ENCODE measurements at regions not wholly inside any gene's neighbourhood (a gene's known extent, or its start where the extent isn't known, plus 50 kb on each side); places are given as distances from the start of the nearest gene placed in this dataset.
"Not testable (repeated sequence)": the region's sequence is repeated elsewhere in the genome, so short reads cannot be mapped to it uniquely, and the experiment has no call there.

DNA sequence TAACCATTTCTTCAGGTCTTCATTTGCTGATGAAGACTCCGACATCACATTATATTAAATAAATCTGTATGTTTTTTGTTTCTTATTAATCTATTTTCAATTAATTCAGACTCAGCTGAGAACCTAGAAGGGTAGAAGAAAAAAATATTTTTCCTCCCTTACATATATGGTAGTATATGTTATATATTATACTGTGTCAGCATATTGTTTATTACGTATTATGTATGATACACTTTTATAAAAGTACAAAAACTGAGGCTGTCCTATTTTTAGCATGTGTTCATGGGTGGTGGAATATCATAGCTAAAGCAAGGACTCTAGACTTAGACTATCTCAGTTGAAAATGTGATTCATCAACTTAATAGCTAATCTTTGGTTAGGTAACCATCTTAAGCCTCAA is 149.3 kb downstream of the CENPC start:
- H3K36me3 ChIP-seq = no peaks in the 10 kb centered on the region
- H3K4me3 ChIP-seq = no peak overlapping the region
- no peaks in the 10 kb centered on the region for H3K9me3 ChIP-seq
- 88% methylated on average over 2 of the region's 2 CpGs for WGBS
- intact Hi-C loops (cut with DNase I) = no loop called here
- H3K27me3 ChIP-seq = peaks cover 0 to 11% (median 0%) of the 10 kb centered on the region in 4 donors
- H3K27ac ChIP-seq (replicated peaks in 1 of 4) = no peak overlapping the region
- DNase-seq (ENCODE audit: extremely low spot score) = no peak
- H3K4me1 ChIP-seq = no peaks in the 10 kb centered on the region
- TF ChIP-seq POLR2AphosphoS5 (IDR thresholded peaks at IDR 0.05) (no peak), EP300 (IDR thresholded peaks at IDR 0.05) (no peak), POLR2A (IDR thresholded peaks at IDR 0.05; ENCODE audit: low read depth) (no peak)
- TF ChIP-seq, protein P1, sequence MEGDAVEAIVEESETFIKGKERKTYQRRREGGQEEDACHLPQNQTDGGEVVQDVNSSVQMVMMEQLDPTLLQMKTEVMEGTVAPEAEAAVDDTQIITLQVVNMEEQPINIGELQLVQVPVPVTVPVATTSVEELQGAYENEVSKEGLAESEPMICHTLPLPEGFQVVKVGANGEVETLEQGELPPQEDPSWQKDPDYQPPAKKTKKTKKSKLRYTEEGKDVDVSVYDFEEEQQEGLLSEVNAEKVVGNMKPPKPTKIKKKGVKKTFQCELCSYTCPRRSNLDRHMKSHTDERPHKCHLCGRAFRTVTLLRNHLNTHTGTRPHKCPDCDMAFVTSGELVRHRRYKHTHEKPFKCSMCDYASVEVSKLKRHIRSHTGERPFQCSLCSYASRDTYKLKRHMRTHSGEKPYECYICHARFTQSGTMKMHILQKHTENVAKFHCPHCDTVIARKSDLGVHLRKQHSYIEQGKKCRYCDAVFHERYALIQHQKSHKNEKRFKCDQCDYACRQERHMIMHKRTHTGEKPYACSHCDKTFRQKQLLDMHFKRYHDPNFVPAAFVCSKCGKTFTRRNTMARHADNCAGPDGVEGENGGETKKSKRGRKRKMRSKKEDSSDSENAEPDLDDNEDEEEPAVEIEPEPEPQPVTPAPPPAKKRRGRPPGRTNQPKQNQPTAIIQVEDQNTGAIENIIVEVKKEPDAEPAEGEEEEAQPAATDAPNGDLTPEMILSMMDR (IDR thresholded peaks at IDR 0.05) = no peak

DNA sequence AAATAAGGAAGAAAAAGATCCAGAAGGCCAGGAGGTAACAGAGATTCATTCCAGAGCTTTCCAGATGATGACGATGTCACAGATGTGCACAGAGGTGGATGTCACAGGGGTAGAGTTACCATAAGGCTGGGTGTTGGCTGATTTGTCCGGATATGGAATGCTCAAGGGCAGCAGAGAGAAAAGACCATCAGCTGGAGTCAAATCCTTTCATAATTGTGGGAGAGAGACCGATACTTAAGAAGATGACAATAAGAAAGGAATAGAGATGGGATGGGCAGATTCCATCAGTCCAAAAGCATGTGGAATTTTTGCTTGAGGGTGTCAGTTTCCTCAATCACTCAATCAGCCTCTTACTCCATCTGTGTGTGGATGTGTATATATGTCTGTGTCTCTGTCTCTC is 150.4 kb downstream of the CENPC start:
- TF ChIP-seq POLR2A (IDR thresholded peaks at IDR 0.05; ENCODE audit: low read depth) = no peak
- TF ChIP-seq, protein P1 (IDR thresholded peaks at IDR 0.05) = no peak
- TF ChIP-seq EP300 (IDR thresholded peaks at IDR 0.05) = no peak
- TF ChIP-seq POLR2AphosphoS5 (IDR thresholded peaks at IDR 0.05) = no peak
- no peaks in the 10 kb centered on the region for H3K36me3 ChIP-seq
- no peaks in the 10 kb centered on the region for H3K9me3 ChIP-seq
- H3K27ac ChIP-seq (replicated peaks in 1 of 4) = no peak overlapping the region
- H3K4me3 ChIP-seq = no peak overlapping the region
- no peak for DNase-seq (ENCODE audit: extremely low spot score)
- H3K4me1 ChIP-seq = no peaks in the 10 kb centered on the region
- H3K27me3 ChIP-seq = peaks cover 0 to 11% (median 0%) of the 10 kb centered on the region in 4 donors
- 74% methylated on average over 3 of the region's 3 CpGs for WGBS
- intact Hi-C loops (cut with DNase I) = no loop called here

DNA sequence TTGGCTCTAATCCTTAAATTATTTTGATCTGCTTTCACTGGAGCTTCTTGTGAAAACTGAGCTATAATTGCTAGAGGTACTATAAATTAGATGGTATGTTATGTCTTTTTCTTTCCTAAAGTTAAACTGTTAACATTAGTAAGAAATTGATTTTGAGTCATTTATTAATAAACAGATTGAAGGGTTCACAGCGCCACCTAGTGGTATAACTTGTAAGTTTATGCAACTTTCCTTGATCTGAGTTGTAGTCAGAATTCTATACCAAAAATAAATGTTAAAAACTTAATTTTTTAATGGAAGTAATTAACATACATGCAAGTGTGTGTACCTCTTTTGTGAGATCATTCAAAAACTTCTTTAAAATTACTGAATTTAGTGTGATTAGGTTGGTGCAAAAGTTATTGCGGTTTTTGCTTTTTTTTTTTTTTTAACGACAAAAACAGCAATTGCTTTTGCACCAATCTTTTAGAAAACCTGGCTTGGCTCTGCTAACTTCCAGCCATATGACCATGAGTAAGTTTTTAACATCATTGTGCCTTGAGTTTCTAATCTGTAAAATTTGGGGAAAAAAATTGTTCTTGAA is 151.5 kb downstream of the CENPC start:
- no peaks in the 10 kb centered on the region for H3K36me3 ChIP-seq
- H3K27me3 ChIP-seq = peaks cover 0 to 11% (median 0%) of the 10 kb centered on the region in 4 donors
- H3K4me1 ChIP-seq = no peaks in the 10 kb centered on the region
- DNase-seq (ENCODE audit: extremely low spot score) = no peak
- H3K9me3 ChIP-seq = no peaks in the 10 kb centered on the region
- no peak overlapping the region for H3K4me3 ChIP-seq
- intact Hi-C loops (cut with DNase I) = no loop called here
- WGBS = 53% methylated on average over 3 of the region's 3 CpGs
- H3K27ac ChIP-seq (replicated peaks in 1 of 4) = no peak overlapping the region
- TF ChIP-seq, protein P1 (IDR thresholded peaks at IDR 0.05) = peak; percentile 38 to 70 (median 69)
- no peak for TF ChIP-seq EP300 (IDR thresholded peaks at IDR 0.05)

DNA sequence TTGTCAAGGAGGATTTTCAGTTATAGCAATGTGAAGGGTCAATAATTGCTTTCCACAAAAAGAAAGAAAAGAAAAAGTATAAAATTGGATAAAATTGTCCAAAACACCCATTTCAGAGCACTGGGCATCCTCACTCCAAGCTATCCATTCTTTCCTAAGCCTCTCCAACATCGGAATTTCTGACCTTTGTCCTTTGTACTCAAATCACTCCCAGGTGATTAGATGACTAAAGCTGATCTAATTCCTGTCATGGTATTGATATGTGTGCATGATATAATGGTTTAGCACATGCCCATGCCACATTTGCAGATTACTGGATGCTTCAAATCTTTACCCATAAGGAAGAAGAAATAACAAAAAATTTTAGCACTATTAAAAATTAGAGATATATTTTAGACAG is 152.3 kb downstream of the CENPC start:
- no peak overlapping the region for H3K4me3 ChIP-seq
- no peaks in the 10 kb centered on the region for H3K9me3 ChIP-seq
- intact Hi-C loops (cut with DNase I) = no loop called here
- peaks cover 0 to 11% (median 0%) of the 10 kb centered on the region in 4 donors for H3K27me3 ChIP-seq
- no peak for DNase-seq (ENCODE audit: extremely low spot score)
- TF ChIP-seq, protein P1 (IDR thresholded peaks at IDR 0.05) = no peak
- TF ChIP-seq EP300 (IDR thresholded peaks at IDR 0.05) (no peak), POLR2A (IDR thresholded peaks at IDR 0.05; ENCODE audit: low read depth) (no peak), POLR2AphosphoS5 (IDR thresholded peaks at IDR 0.05) (no peak)
- WGBS = 88% methylated on average over 1 of the region's 1 CpG
- no peaks in the 10 kb centered on the region for H3K4me1 ChIP-seq
- H3K36me3 ChIP-seq = no peaks in the 10 kb centered on the region
- no peak overlapping the region for H3K27ac ChIP-seq (replicated peaks in 1 of 4)

DNA sequence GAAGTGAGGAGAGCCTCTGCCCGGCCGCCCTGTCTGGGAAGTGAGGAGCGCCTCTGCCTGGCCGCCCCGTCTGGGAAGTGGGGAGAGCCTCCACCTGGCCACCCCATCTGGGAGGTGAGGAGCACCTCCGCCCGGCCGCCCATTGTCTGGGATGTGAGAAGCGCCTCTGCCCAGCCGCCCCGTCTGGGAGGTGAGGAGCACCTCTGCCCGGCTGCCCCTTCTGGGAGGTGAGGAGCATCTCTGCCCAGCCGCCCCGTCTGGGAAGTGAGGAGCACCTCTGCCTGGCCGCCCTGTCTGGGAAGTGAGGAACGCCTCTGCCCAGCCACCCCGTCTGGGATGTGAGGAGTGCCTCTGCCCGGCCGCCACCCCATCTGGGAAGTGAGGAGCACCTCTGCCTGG is 163.9 kb downstream of the CENPC start:
- H3K9me3 ChIP-seq; intact Hi-C loops (cut with DNase I); H3K27ac ChIP-seq (replicated peaks in 1 of 4); H3K4me3 ChIP-seq; H3K4me1 ChIP-seq; DNase-seq (ENCODE audit: extremely low spot score); H3K27me3 ChIP-seq; H3K36me3 ChIP-seq: not testable (repeated sequence)
- WGBS = 94% methylated on average over 19 of the region's 19 CpGs

DNA sequence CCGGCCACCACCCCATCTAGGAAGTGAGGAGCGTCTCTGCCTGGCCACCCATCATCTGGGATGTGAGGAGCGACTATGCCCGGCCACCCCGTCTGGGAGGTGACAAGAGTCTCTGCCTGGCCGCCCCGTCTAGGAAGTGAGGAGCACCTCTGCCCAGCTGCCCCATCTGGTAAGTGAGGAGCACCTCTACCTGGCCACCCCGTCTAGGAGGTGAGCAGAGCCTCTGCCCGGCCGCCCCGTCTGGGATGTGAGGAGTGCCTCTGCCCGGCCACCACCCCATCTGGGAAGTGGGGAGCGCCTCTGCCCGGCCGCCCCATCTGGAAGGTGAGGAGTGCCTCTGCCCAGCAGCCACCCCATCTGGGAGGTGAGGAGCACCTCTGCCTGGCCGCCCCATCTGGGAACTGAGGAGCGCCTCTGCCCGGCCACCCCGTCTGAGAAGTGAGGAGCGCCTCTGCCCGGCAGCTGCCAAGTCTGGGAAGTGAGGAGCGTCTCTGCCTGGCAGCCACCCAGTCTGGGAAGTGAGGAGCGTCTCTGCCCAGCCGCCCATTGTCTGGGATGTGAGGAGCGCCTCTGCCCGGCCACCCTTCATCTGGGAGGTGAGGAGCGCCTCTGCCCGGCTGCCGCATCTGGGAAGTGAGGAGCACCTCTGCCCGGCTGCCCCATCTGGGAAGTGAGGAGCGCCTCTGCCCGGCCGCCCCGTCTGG is 164.4 kb downstream of the CENPC start:
- 84% methylated on average over 5 of the region's 34 CpGs for WGBS
- H3K4me3 ChIP-seq; H3K9me3 ChIP-seq; H3K4me1 ChIP-seq; intact Hi-C loops (cut with DNase I); H3K27me3 ChIP-seq; H3K36me3 ChIP-seq; H3K27ac ChIP-seq (replicated peaks in 1 of 4); DNase-seq (ENCODE audit: extremely low spot score): not testable (repeated sequence)

All from esophagus muscularis mucosa (tissue), 4 donors.